H9 (cell line): ENCODE measurements at regions not wholly inside any gene's neighbourhood (a gene's known extent, or its start where the extent isn't known, plus 50 kb on each side); places are given as distances from the start of the nearest gene placed in this dataset.

Experiments used
- DNase-seq: peaks from one replicate; pipeline ENCODE4 v3.0.0-alpha.2; 2017
- H2AFZ ChIP-seq: one replicate; pipeline ENCODE4 v1.6.1; 2013; ENCODE audit warnings: mild to moderate bottlenecking, low read length, control low read depth, moderate library complexity
- H2AK5ac ChIP-seq: 2 replicates; pipeline ENCODE4 v1.6.1; 2013; ENCODE audit warnings: low read length, control low read depth, mixed read lengths; ENCODE audit not compliant: insufficient read length
- H2BK120ac ChIP-seq: one replicate; pipeline ENCODE4 v1.6.1; 2013; ENCODE audit warnings: low read depth, mild to moderate bottlenecking, low read length, control low read depth, inconsistent platforms; ENCODE audit not compliant: poor library complexity, severe bottlenecking
- H2BK12ac ChIP-seq: 2 replicates; pipeline ENCODE4 v1.6.1; 2013; ENCODE audit warnings: low read length, control low read depth, mixed read lengths, low read depth; ENCODE audit not compliant: insufficient read length
- H2BK15ac ChIP-seq: 2 replicates; pipeline ENCODE4 v1.6.1; 2013; ENCODE audit warnings: low read depth, low read length, control low read depth
- H2BK20ac ChIP-seq: one replicate; pipeline ENCODE4 v1.6.1; 2013; ENCODE audit warnings: low read depth, mild to moderate bottlenecking, low read length, control low read depth, inconsistent platforms; ENCODE audit not compliant: poor library complexity, severe bottlenecking
- H2BK5ac ChIP-seq: 2 replicates; pipeline ENCODE4 v1.6.1; 2013; ENCODE audit warnings: low read length, control low read depth, mixed read lengths; ENCODE audit not compliant: insufficient read length
- H3K14ac ChIP-seq: 2 replicates; pipeline ENCODE4 v1.6.1; 2013; ENCODE audit warnings: low read length, control low read depth; ENCODE audit not compliant: insufficient read depth
- H3K18ac ChIP-seq: 2 replicates; pipeline ENCODE4 v1.6.1; 2013; ENCODE audit warnings: low read depth, mild to moderate bottlenecking, mixed read lengths, low read length, control low read depth; ENCODE audit not compliant: insufficient read length
- H3K23ac ChIP-seq: 2 replicates; pipeline ENCODE4 v1.6.1; 2013; ENCODE audit warnings: low read length, control low read depth, mixed read lengths, low read depth; ENCODE audit not compliant: insufficient read length
- H3K23me2 ChIP-seq: 2 replicates; pipeline ENCODE4 v1.6.1; 2013; ENCODE audit warnings: low read depth, mild to moderate bottlenecking, mixed read lengths, low read length, control low read depth; ENCODE audit not compliant: insufficient read length, poor library complexity, severe bottlenecking
- H3K27ac ChIP-seq: 2 replicates; pipeline ENCODE4 v1.5.1; 2013; ENCODE audit warnings: low read length, control low read depth, mixed read lengths, low read depth; ENCODE audit not compliant: insufficient read length
- H3K27me3 ChIP-seq: 2 replicates; pipeline ENCODE4 v1.6.1; 2013; ENCODE audit warnings: low read length, control low read depth, inconsistent platforms; ENCODE audit not compliant: insufficient read depth
- H3K4ac ChIP-seq: 2 replicates; pipeline ENCODE4 v1.6.1; 2013; ENCODE audit warnings: low read depth, mild to moderate bottlenecking, control low read depth, inconsistent platforms, low read length, moderate library complexity
- H3K4me1 ChIP-seq: 2 replicates; pipeline ENCODE4 v1.6.1; 2013; ENCODE audit warnings: low read length, control low read depth, inconsistent platforms; ENCODE audit not compliant: insufficient read depth
- H3K4me2 ChIP-seq: 2 replicates; pipeline ENCODE4 v1.6.1; 2013; ENCODE audit warnings: low read length, control low read depth, mixed read lengths; ENCODE audit not compliant: insufficient read length, insufficient read depth
- H3K56ac ChIP-seq: 2 replicates; pipeline ENCODE4 v1.6.1; 2013; ENCODE audit warnings: low read depth, mild to moderate bottlenecking, mixed read lengths, low read length, control low read depth; ENCODE audit not compliant: insufficient read length
- H3K79me1 ChIP-seq: 2 replicates; pipeline ENCODE4 v1.6.1; 2013; ENCODE audit warnings: low read depth, mild to moderate bottlenecking, moderate library complexity, low read length, control low read depth, inconsistent platforms; ENCODE audit not compliant: insufficient read depth, poor library complexity, severe bottlenecking
- H3K79me2 ChIP-seq: 2 replicates; pipeline ENCODE4 v1.6.1; 2013; ENCODE audit warnings: low read length, control low read depth, inconsistent platforms; ENCODE audit not compliant: insufficient read depth
- H3K9ac ChIP-seq: 2 replicates; pipeline ENCODE4 v1.6.1; 2013; ENCODE audit warnings: low read length, control low read depth, mixed read lengths; ENCODE audit not compliant: insufficient read length; ENCODE audit errors: extremely low read depth
- H3K9me3 ChIP-seq: one replicate; pipeline ENCODE4 v1.6.1; 2013; ENCODE audit warnings: low read depth, low read length, inconsistent platforms; ENCODE audit not compliant: control insufficient read depth
- H3T11ph ChIP-seq: one replicate; pipeline ENCODE4 v1.6.1; 2013; ENCODE audit warnings: mild to moderate bottlenecking, low read length, control low read depth, inconsistent platforms
- H4K20me1 ChIP-seq: one replicate; pipeline ENCODE4 v1.6.1; 2013; ENCODE audit not compliant: control insufficient read depth, insufficient read length, insufficient read depth
- H4K5ac ChIP-seq: 2 replicates; pipeline ENCODE4 v1.6.1; 2013; ENCODE audit warnings: low read depth, mild to moderate bottlenecking, mixed read lengths, low read length, control low read depth; ENCODE audit not compliant: insufficient read length
- H4K8ac ChIP-seq: replicated peaks from 2 replicates; pipeline ENCODE4 v1.6.1; 2013; ENCODE audit warnings: low read length, control low read depth, mixed read lengths, low read depth; ENCODE audit not compliant: insufficient read length
- H4K91ac ChIP-seq: 2 replicates; pipeline ENCODE4 v1.6.1; 2013; ENCODE audit warnings: low read depth, mild to moderate bottlenecking, moderate library complexity, mixed read lengths, low read length, control low read depth; ENCODE audit not compliant: insufficient read length
- H3K27ac Mint-ChIP-seq, 3 experiments: 2 replicates in 2 of 3; 3 replicates in 1 of 3; pipeline ENCODE4 v1.8.0; 2020 to 2021; ENCODE audit warnings: mixed read lengths in 3 of 3, mild to moderate bottlenecking in 1 of 3, moderate library complexity in 1 of 3
- H3K27me3 Mint-ChIP-seq: 2 replicates; pipeline ENCODE4 v1.8.0; 2021; ENCODE audit warnings: low read depth, mild to moderate bottlenecking, moderate library complexity, mixed read lengths
- H3K36me3 Mint-ChIP-seq, 3 experiments: 2 replicates in 2 of 3; 3 replicates in 1 of 3; pipeline ENCODE4 v1.8.0; 2020 to 2021; ENCODE audit warnings: low read depth in 3 of 3, mixed read lengths in 3 of 3; ENCODE audit not compliant: insufficient read depth in 1 of 3
- H3K4me1 Mint-ChIP-seq, 2 experiments: 2 replicates each; pipeline ENCODE4 v1.8.0; 2020; ENCODE audit warnings: mixed read lengths in 2 of 2
- H3K4me3 Mint-ChIP-seq, 2 experiments: 2 replicates in 1 of 2; 3 replicates in 1 of 2; pipeline ENCODE4 v1.8.0; 2020 to 2021; ENCODE audit warnings: mild to moderate bottlenecking in 2 of 2, mixed read lengths in 2 of 2, moderate library complexity in 1 of 2
- H3K9me3 Mint-ChIP-seq, 2 experiments: 2 replicates in 1 of 2; 3 replicates in 1 of 2; pipeline ENCODE4 v1.8.0; 2020; ENCODE audit warnings: mild to moderate bottlenecking in 2 of 2, mixed read lengths in 2 of 2, moderate library complexity in 1 of 2
- CTCF ChIP-seq: fragments of 200-600 bp; sonication (generic); conservative IDR thresholded peaks from 3 replicates; pipeline ENCODE4 v1.8.0; 2021; ENCODE audit warnings: antibody characterized with exemption, mild to moderate bottlenecking
- WGBS: extraction: QIAGEN DNeasy Blood & Tissue Kit; methylation state at CpG from one replicate; pipeline ENCODE4 v1.1.7; 2013; ENCODE audit warnings: missing lambda C conversion rate, low lambda C conversion rate, mixed read lengths; ENCODE audit not compliant: insufficient read length; ENCODE audit errors: extremely low coverage; 5-methylcytosine and 5-hydroxymethylcytosine counted together

- Histone ChIP-seq H4K8ac (no peak overlapping the region), H3K23me2 (no peaks in the 10 kb centered on the region), H3K79me1 (no peaks in the 10 kb centered on the region), H2BK15ac (no peak overlapping the region), H2AFZ (no peak overlapping the region), H4K5ac (no peak overlapping the region), H3K18ac (no peak overlapping the region), H4K20me1 (no peaks in the 10 kb centered on the region), H2BK5ac (no peak overlapping the region), H3K23ac (no peak overlapping the region), H3K4me2 (no peak overlapping the region), H2BK20ac (no peak overlapping the region), H3K9me3 (no peaks in the 10 kb centered on the region), H3K4ac (no peak overlapping the region), H3K56ac (no peak overlapping the region), H4K91ac (no peak overlapping the region), H3K9ac (no peak overlapping the region), H3T11ph (no peak overlapping the region), H2BK12ac (no peak overlapping the region), H3K14ac (no peak overlapping the region), H3K4me1 (peaks cover 5% of the 10 kb centered on the region), H2AK5ac (no peak overlapping the region), H3K27ac (no peak overlapping the region), H2BK120ac (no peak overlapping the region), H3K27me3 (no peaks in the 10 kb centered on the region), H3K79me2 (no peaks in the 10 kb centered on the region)
- no peak overlapping the region for H3K27ac Mint-ChIP-seq
- TF ChIP-seq CTCF, result no peak
- peaks cover 6 to 22% (median 8%) of the 10 kb centered on the region in 3 experiments for H3K36me3 Mint-ChIP-seq
- H3K9me3 Mint-ChIP-seq, result peaks cover 14 to 21% of the 10 kb centered on the region in 2 experiments
- DNase-seq, result no peak
- H3K4me3 Mint-ChIP-seq, result no peak overlapping the region
- peaks cover 24 to 25% of the 10 kb centered on the region in 2 experiments for H3K4me1 Mint-ChIP-seq
- peaks cover 1% of the 10 kb centered on the region; the same call in 1 of the 2 replicates for H3K27me3 Mint-ChIP-seq
- WGBS, result no CpG with 5 or more reads among the region's 5 CpGs
Measured at GRCh38 chr21:28072601-28073000, 920.1 kb downstream of the LTN1 start.
